NCI-H1694 (cell line): ENCODE measurements at regions not wholly inside any gene's neighbourhood (a gene's known extent, or its start where the extent isn't known, plus 50 kb on each side); places are given as distances from the start of the nearest gene placed in this dataset.

ENCODE experiments used
- DNase-seq: peaks from one replicate; lab custom pipeline; 2025; lab: John Stamatoyannopoulos, UW

GRCh38 chr10:6640433-6641040 lies 60.5 kb upstream of the PRKCQ start:
- no peak for DNase-seq

- no peak for DNase-seq
These were observed 57.0 kb upstream of the PRKCQ start for GRCh38 chr10:6637053-6637452.

DNA sequence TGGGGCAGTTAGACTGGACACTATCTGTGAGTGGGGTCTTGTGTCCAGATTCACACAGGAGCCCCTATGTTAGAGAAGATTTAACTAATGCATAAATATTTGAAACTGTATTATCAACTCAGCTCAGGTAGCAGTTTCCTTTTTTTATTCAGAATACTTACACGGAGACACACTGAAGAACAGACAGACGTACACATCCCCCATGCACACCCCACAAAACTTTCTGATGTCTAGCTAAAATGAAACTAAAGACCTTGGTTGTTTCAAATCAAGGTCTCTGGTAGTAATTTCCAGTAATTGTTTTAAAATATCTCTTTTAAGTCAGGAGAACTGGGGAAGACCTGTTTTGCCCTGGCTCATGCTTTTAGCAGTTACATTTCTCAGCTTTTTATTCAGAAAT lies 55.7 kb upstream of the PRKCQ start:
- DNase-seq = no peak
